BLaER1 treated with 17β-estradiol and CSF1 and Interleukin-3, amounts not matched to agents 10 nM and 100 nM (cell line): ENCODE measurements at regions not wholly inside any gene's neighbourhood (a gene's known extent, or its start where the extent isn't known, plus 50 kb on each side); places are given as distances from the start of the nearest gene placed in this dataset.

ENCODE experiments used
- H3K27ac ChIP-seq, 11 experiments: shearing (Covaris generic); formaldehyde crosslinking; 2 replicates each; pipeline ENCODE4 v1.8.1; 2022
- H3K27me3 ChIP-seq, 11 experiments: shearing (Covaris generic); formaldehyde crosslinking; 2 replicates each; pipeline ENCODE4 v1.8.1; 2022
- H3K36me3 ChIP-seq, 11 experiments: shearing (Covaris generic); formaldehyde crosslinking; 2 replicates each; pipeline ENCODE4 v1.8.1; 2022
- H3K4me1 ChIP-seq, 10 experiments: shearing (Covaris generic); formaldehyde crosslinking; 2 replicates each; pipeline ENCODE4 v1.8.1; 2022
- H3K4me2 ChIP-seq, 11 experiments: shearing (Covaris generic); formaldehyde crosslinking; 2 replicates each; pipeline ENCODE4 v1.8.1; 2022
- H3K4me3 ChIP-seq, 10 experiments: shearing (Covaris generic); formaldehyde crosslinking; 2 replicates each; pipeline ENCODE4 v1.8.1; 2022
- H3K9ac ChIP-seq, 11 experiments: shearing (Covaris generic); formaldehyde crosslinking; 2 replicates each; pipeline ENCODE4 v1.8.1; 2022
- H3K9me3 ChIP-seq, 11 experiments: shearing (Covaris generic); formaldehyde crosslinking; replicated peaks in 1 of 11; 2 replicates each; pipeline ENCODE4 v1.8.1; 2022
- H4K20me1 ChIP-seq, 11 experiments: shearing (Covaris generic); formaldehyde crosslinking; 2 replicates each; pipeline ENCODE4 v1.8.1; 2022
- Cebpa-rat ChIP-seq, 11 experiments: shearing (Covaris generic); IDR thresholded peaks; 2 replicates each; pipeline ENCODE4 v1.8.1; 2022

DNA sequence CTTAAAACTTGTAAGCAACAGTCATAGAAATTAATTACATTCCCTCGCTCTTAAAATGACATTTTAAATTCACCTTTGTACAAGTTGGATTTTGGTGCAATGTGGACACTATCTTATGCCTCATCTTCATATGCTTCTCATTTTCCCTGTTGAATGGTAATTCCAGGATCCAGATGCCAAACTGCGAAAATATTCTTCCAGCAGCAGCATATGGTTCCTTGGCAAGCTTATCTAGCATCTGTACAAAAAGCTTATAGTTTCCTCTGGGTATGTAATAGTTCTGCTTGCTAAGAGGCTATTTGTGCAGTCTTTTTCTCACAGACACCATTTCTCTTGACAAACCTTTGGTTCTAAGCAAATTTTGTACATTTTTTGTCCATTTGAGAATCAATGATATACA is 2079.7 kb upstream of the AGA start:
- no peaks in the 10 kb centered on the region for H4K20me1 ChIP-seq
- no peak for TF ChIP-seq Cebpa-rat (IDR thresholded peaks at IDR 0.05)
- no peaks in the 10 kb centered on the region for H3K27me3 ChIP-seq
- H3K4me3 ChIP-seq: no peak overlapping the region
- H3K9me3 ChIP-seq: peaks cover 0 to 4% (median 0%) of the 10 kb centered on the region in 11 experiments; a peak in 1 of 22 replicates
- H3K36me3 ChIP-seq: no peaks in the 10 kb centered on the region
- no peak overlapping the region for H3K27ac ChIP-seq
- no peak overlapping the region for H3K4me2 ChIP-seq
- no peaks in the 10 kb centered on the region for H3K4me1 ChIP-seq
- H3K9ac ChIP-seq: no peak overlapping the region

DNA sequence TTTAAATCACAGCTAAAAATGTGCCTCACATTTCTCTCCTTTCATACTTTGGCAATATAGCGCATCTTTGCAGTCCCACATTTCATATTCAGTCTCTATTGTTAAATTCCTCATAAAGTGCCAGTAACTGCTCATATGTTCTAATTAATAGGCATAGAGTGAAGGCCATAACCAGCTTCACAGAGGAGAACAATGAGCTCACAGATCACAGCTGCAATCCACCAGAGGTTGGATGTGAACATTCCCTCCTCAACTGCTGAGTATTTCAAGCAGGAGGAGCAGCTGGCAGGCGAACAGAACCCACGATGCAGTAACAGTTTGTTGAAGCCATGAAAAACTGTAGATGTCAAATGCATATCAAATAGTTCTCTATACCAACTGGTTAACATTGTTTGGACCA is 2088.7 kb upstream of the AGA start:
- H3K9ac ChIP-seq: no peak overlapping the region
- no peak for TF ChIP-seq Cebpa-rat (IDR thresholded peaks at IDR 0.05)

DNA sequence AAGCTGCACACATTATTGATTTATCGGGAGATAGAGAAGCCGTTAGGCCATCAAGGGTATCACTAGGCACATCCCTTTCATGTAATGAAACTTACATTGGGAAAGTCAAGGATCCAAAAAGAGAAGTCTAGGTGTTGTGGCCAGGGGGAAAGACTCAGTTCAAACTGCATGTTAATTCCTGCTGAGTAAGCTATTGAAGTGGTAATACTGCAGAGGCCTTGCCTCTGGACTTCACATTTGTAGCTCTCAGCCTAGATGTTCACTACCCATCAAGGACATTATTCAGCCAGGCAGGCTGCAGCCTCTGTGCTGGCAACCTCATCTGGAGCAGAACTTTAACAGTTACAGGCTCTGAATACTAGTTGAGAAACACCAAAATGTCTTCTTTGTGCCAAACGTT is 2094.5 kb upstream of the AGA start:
- no peak for TF ChIP-seq Cebpa-rat (IDR thresholded peaks at IDR 0.05)
- H3K9me3 ChIP-seq: no peaks in the 10 kb centered on the region

More for the DNA sequence above, 2088.7 kb upstream of the AGA start:
- Histone ChIP-seq H3K4me3 (no peak overlapping the region), H3K36me3 (no peaks in the 10 kb centered on the region), H3K27me3 (no peaks in the 10 kb centered on the region), H3K9me3 (no peaks in the 10 kb centered on the region), H4K20me1 (no peaks in the 10 kb centered on the region), H3K4me2 (no peak overlapping the region), H3K4me1 (no peaks in the 10 kb centered on the region), H3K27ac (no peak overlapping the region)

DNA sequence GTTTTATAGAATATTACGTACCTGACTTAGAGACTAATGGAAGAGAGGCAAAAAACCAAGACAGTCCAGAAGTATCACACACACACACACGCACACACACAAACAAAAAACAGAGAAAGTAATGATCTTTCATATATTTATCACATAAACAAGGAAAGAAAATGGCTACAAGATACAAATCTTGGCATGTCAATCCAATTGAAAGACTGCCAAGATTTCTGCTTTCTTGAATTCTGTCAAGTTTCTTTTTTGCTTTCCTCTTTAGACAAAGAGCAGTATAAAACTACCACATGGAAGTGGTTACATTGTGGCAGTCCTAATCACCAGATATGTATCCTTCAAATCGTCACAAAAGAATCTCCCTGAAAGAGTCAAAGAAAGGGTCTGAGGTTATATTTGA is 2097.4 kb upstream of the AGA start:
- no peaks in the 10 kb centered on the region for H3K9me3 ChIP-seq

More for the DNA sequence above, 2094.5 kb upstream of the AGA start:
- Histone ChIP-seq H4K20me1 (no peaks in the 10 kb centered on the region), H3K27ac (no peak overlapping the region), H3K9ac (no peak overlapping the region), H3K36me3 (no peaks in the 10 kb centered on the region), H3K4me2 (no peak overlapping the region), H3K4me1 (no peaks in the 10 kb centered on the region), H3K27me3 (no peaks in the 10 kb centered on the region), H3K4me3 (no peak overlapping the region)

DNA sequence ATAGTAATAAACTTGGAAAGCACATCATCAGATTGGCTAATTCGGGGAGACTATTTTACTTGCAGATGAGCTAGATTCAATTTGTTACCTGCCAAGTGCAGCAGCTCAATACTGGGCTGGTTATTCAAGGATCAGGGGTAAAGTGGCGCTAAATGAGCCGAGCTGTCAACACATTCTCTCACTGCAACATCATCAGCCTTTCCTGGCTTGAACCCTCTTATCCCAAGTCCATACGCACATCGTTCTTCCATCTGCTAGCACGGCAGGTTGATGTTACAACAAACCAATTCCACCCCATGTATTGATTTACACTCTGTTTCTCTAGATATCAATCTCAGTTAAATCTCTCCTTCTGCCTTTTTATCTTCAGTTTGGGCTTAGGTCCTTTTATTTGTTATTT is 2101.5 kb upstream of the AGA start:
- Histone ChIP-seq H3K4me2 (no peak overlapping the region), H3K27me3 (no peaks in the 10 kb centered on the region), H3K36me3 (no peaks in the 10 kb centered on the region), H3K4me3 (no peak overlapping the region), H3K27ac (no peak overlapping the region), H3K9me3 (no peaks in the 10 kb centered on the region), H4K20me1 (no peaks in the 10 kb centered on the region), H3K4me1 (no peaks in the 10 kb centered on the region), H3K9ac (no peak overlapping the region)
- TF ChIP-seq Cebpa-rat (IDR thresholded peaks at IDR 0.05): no peak

More for the DNA sequence above, 2097.4 kb upstream of the AGA start:
- no peak overlapping the region for H3K4me3 ChIP-seq
- no peak overlapping the region for H3K27ac ChIP-seq
- H3K36me3 ChIP-seq: no peaks in the 10 kb centered on the region
- no peaks in the 10 kb centered on the region for H3K27me3 ChIP-seq
- no peak overlapping the region for H3K9ac ChIP-seq
- H3K4me2 ChIP-seq: no peak overlapping the region
- no peaks in the 10 kb centered on the region for H4K20me1 ChIP-seq
- TF ChIP-seq Cebpa-rat (IDR thresholded peaks at IDR 0.05): no peak
- no peaks in the 10 kb centered on the region for H3K4me1 ChIP-seq

DNA sequence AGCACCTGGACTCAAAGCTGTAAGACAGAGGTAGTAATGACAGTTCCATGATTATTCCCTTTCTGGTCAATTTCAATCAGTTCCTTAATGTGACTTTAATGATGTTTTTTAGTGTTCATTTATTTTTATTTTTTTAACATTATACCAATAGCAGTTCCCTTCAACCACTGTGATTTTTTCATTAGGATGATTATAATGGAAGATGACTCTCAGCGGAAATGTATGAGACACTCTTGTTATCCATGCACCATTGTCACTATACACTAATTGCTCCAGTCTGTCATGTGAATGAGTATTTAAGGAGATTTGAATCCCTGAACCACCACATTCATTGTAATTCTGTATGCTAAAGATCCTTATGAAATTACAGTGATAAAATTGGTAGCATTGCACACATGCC is 2102.3 kb upstream of the AGA start:
- Histone ChIP-seq H4K20me1 (no peaks in the 10 kb centered on the region), H3K27ac (no peak overlapping the region), H3K4me2 (no peak overlapping the region), H3K4me3 (no peak overlapping the region), H3K27me3 (no peaks in the 10 kb centered on the region), H3K4me1 (no peaks in the 10 kb centered on the region), H3K36me3 (no peaks in the 10 kb centered on the region), H3K9ac (no peak overlapping the region), H3K9me3 (no peaks in the 10 kb centered on the region)
- no peak for TF ChIP-seq Cebpa-rat (IDR thresholded peaks at IDR 0.05)

DNA sequence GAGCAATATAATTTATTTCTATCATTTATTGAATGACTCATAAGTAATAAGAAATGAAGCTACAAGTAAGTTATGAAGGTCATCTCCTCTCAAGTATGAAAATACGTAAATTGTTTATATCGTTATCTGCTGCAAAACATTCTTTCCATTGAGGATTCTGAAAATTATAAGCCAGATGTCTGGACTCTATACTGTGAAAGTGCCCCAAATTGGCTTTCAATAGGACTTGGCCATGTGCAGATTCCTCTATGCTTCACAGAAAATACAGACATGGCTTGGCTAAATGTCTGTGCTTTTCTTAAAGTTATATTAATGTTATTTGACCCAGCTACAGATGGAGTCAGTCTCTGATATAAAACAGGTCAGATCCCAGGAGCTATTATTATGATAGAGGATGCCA is 2109.9 kb upstream of the AGA start:
- Histone ChIP-seq H3K4me3 (no peak overlapping the region), H3K36me3 (no peaks in the 10 kb centered on the region), H3K4me2 (no peak overlapping the region), H3K9me3 (no peaks in the 10 kb centered on the region), H4K20me1 (no peaks in the 10 kb centered on the region), H3K27ac (no peak overlapping the region), H3K9ac (no peak overlapping the region), H3K4me1 (no peaks in the 10 kb centered on the region), H3K27me3 (no peaks in the 10 kb centered on the region)
- no peak for TF ChIP-seq Cebpa-rat (IDR thresholded peaks at IDR 0.05)

DNA sequence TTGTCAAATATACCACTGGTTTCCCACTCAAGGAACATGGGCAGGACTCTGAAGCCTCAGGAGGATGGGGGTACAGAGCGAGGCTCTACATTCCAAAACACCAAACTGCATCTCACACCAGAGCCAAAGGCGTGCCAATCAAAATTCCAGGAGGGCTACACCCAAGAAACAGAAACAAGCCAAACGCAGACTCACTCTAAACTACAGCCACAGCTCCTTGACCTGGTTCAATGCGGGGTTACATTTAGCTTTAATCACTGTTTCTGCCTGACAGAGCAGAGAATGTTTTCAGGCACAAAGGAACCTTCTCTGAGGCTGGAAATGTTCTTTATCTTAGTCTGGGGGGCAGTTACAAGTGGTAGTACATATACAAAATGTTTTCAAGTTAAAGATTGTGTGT is 2121.5 kb upstream of the AGA start:
- H3K9me3 ChIP-seq: peaks cover 0 to 14% (median 8%) of the 10 kb centered on the region in 11 experiments; a peak in 12 of 22 replicates
- no peak overlapping the region for H3K4me3 ChIP-seq
- H3K27ac ChIP-seq: no peak overlapping the region
- no peaks in the 10 kb centered on the region for H3K36me3 ChIP-seq
- no peaks in the 10 kb centered on the region for H3K4me1 ChIP-seq
- no peak for TF ChIP-seq Cebpa-rat (IDR thresholded peaks at IDR 0.05)
- H4K20me1 ChIP-seq: no peaks in the 10 kb centered on the region
- H3K27me3 ChIP-seq: no peaks in the 10 kb centered on the region
- H3K4me2 ChIP-seq: no peak overlapping the region
- H3K9ac ChIP-seq: no peak overlapping the region

DNA sequence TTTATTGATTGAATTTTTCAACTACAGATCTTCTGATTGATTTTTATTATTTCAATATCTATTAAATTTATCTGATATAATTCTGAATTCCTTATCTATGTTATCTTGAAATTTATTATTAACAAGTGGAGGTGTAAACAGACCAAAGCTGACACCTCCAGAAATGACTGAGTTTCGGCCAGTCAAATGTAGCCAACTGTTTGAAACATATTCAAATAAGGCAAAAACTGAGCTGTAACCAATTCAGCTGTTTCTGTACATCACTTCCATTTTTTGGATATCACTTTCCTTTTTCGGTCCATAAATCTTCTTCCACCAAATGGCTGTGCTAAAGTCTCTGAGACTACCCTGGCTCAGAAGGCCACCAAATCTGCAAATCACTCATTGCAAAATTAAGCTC is 2127.3 kb upstream of the AGA start:
- Histone ChIP-seq H3K27ac (no peak overlapping the region), H3K27me3 (no peaks in the 10 kb centered on the region), H4K20me1 (no peaks in the 10 kb centered on the region), H3K36me3 (no peaks in the 10 kb centered on the region), H3K4me3 (no peak overlapping the region), H3K4me2 (no peak overlapping the region), H3K9me3 (peaks cover 0 to 14% (median 8%) of the 10 kb centered on the region in 11 experiments; a peak in 13 of 22 replicates), H3K9ac (no peak overlapping the region), H3K4me1 (no peaks in the 10 kb centered on the region)
- no peak for TF ChIP-seq Cebpa-rat (IDR thresholded peaks at IDR 0.05)

DNA sequence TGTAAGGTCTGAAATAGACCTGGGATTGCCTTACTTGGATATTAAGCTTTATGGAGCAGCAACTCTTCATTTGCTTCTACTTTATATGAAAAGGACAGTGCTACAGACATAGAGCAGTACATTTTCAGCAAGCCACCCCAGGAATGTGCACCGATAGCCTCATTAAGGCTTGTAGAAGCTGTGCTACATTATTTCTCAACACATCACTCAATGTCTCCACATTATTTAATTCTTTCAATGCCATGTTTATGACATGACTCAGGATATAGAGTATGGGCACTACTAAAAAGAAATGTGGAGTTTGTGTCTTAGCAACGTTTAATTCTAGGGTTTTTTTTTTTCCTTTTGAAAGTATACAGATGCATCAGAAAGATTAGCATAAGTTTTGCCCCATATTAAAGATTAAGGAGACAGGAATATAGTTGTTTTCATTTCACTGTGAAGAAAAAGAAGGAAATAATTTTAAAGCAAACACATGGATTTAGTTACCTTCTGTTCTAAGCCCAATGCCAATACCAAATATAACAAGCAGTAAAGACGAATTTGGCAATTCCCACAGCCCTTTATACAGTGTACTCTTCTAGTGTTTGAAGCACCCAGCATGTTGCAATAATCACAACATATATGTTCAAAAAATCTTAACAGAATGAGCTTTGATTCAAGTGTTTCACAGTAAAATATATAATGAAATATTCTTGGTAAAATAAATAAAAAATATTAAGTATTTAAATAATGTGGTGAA is 2140.1 kb upstream of the AGA start:
- H3K4me3 ChIP-seq: no peak overlapping the region
- H4K20me1 ChIP-seq: no peaks in the 10 kb centered on the region
- no peak overlapping the region for H3K4me2 ChIP-seq
- no peaks in the 10 kb centered on the region for H3K4me1 ChIP-seq
- H3K9ac ChIP-seq: no peak overlapping the region
- H3K9me3 ChIP-seq: no peaks in the 10 kb centered on the region; a peak in 2 of 22 replicates
- H3K27ac ChIP-seq: no peak overlapping the region
- no peaks in the 10 kb centered on the region for H3K36me3 ChIP-seq
- H3K27me3 ChIP-seq: no peaks in the 10 kb centered on the region
- TF ChIP-seq Cebpa-rat (IDR thresholded peaks at IDR 0.05): no peak
